Kidney (tissue), 13 donors: ENCODE measurements at regions not wholly inside any gene's neighbourhood (a gene's known extent, or its start where the extent isn't known, plus 50 kb on each side); places are given as distances from the start of the nearest gene placed in this dataset.

Experiments
- DNase-seq, 5 donors: peaks; one replicate each; pipeline ENCODE4 v3.0.0-alpha.2; 2013 to 2020
- FAIRE-seq: peaks from 2 replicates; lab custom pipeline; 2012; peaks lifted over from hg19 to GRCh38; lab: Jason Lieb, UNC
- H3K27ac ChIP-seq, 2 donors: one replicate each; pipeline ENCODE4 v1.7.0; 2013; ENCODE audit warnings: low read depth in 2 of 2, low read length in 2 of 2, inconsistent platforms in 1 of 2
- H3K27me3 ChIP-seq: one replicate; pipeline ENCODE4 v1.7.1; 2013; ENCODE audit warnings: low read length, inconsistent platforms; ENCODE audit not compliant: control insufficient read depth, insufficient read depth
- H3K36me3 ChIP-seq, 3 donors: one replicate each; pipeline versions ENCODE4 v1.7.0 to v1.7.1; 2013; ENCODE audit warnings: low read length in 3 of 3, control low read depth in 1 of 3, inconsistent platforms in 1 of 3; ENCODE audit not compliant: insufficient read depth in 3 of 3, control insufficient read depth in 2 of 3
- H3K4me1 ChIP-seq, 3 donors: one replicate each; pipeline versions ENCODE4 v1.7.0 to v1.7.1; 2013; ENCODE audit warnings: low read length in 3 of 3, inconsistent platforms in 1 of 3, low read depth in 1 of 3; ENCODE audit not compliant: control insufficient read depth in 2 of 3, insufficient read depth in 2 of 3
- H3K4me3 ChIP-seq, 3 donors: one replicate each; pipeline versions ENCODE4 v1.7.0 to v1.8.1; 2013; ENCODE audit warnings: low read length in 3 of 3, control low read depth in 1 of 3, inconsistent platforms in 1 of 3
- H3K9ac ChIP-seq, 3 donors: one replicate each; pipeline versions ENCODE4 v1.7.0 to v1.7.1; 2013; ENCODE audit warnings: low read length in 3 of 3, control low read depth in 1 of 3, inconsistent platforms in 1 of 3
- H3K9me3 ChIP-seq, 3 donors: one replicate each; pipeline versions ENCODE4 v1.7.0 to v1.7.1; 2013; ENCODE audit warnings: low read length in 3 of 3, control low read depth in 1 of 3, inconsistent platforms in 1 of 3; ENCODE audit not compliant: control insufficient read depth in 2 of 3, insufficient read depth in 1 of 3
- CTCF ChIP-seq: IDR thresholded peaks from 3 replicates; pipeline ENCODE4 v1.5.1; 2012; ENCODE audit warnings: mild to moderate bottlenecking, moderate library complexity, borderline replicate concordance; ENCODE audit not compliant: insufficient read depth; ENCODE audit errors: extremely low read depth
- intact Hi-C: fragments of 100-400 bp; cut with DNase I; formaldehyde crosslinking; loops from one replicate; pipeline ENCODE4 v1.11.1; 2022
- donor health status: control.
- donor health status: control.
- donor health status: control.
- donor health status: control.
- donor health status: control.
- donor health status: DM: yes; HTN: yes; CAD: no.
- donor health status: Normal renal cell carcinoma (clear cell type).

DNA sequence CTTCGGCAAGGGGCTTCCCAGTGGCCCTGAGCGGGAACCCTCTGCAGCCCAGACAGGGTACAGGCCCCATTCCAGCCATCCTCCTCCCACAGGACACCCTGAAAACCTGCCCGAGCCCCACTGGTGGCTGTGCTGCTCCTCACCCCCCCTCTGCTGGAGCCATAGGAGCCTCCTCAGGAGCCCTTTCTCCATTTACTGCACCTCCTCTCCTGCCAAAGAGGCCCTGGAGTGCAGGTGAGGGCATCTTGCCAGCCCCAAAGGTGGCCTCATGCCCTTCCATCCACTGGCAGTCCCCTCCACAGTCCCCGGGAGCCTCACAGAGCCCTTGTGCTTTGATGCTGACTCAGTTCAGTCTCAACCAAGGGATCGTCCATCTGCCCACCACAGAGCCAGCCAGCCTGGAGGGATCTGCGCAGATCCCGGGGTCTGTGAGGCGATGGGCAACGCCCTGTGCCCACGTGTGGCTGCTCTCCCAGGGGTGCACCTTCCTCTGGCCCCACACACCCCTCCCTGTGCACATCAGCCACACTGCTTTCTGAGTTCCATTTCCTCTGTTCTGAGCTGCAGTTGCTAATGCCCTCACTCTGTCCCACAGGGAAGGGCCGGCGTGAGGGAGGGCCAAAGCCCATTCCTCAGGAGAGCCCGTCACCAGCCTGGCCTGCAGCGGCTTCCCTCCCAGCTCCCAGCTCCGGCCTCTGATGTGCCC lies 228.5 kb downstream of the DLL1 start:
- no peaks in the 10 kb centered on the region for H3K4me1 ChIP-seq
- H3K27ac ChIP-seq = no peak overlapping the region
- FAIRE-seq = no peak
- H3K4me3 ChIP-seq = no peak overlapping the region
- no peaks in the 10 kb centered on the region for H3K27me3 ChIP-seq
- no peaks in the 10 kb centered on the region for H3K9me3 ChIP-seq
- intact Hi-C loops = no loop called here
- no peak for TF ChIP-seq CTCF
- peak in 1 of 5 donors; percentile 45 for DNase-seq
- no peak overlapping the region for H3K9ac ChIP-seq
- H3K36me3 ChIP-seq = no peaks in the 10 kb centered on the region

DNA sequence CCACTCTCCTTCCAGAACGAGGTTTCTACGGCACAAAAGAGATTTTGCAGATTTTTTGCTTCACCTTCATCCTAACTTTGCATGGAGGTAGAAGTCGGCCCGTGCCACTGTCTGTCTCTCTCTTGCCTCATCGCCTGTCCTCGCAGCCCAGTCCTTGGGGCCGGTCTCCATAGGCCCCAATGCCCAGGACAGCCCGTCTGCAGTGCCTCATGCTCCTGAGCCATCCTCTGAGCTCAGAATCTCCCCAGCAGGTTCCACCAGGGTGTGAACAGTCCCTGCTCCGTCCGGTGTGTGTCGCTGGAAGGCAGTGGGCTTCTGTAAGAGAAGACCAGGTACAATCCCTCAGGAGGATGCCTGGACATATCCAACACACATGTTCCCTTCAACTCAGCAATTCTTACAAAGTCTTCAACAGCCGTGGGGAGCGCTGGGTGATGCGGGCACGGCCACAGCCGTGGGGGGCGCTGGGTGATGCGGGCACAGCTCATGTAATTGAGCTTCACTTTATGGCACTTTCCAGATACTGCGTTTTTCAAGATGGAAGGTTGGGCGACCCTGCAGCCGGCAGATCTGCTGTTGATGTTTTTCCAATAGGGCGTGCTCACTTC lies 231.9 kb downstream of the DLL1 start:
- no peak overlapping the region for H3K4me3 ChIP-seq
- no peak for TF ChIP-seq CTCF
- no peak for DNase-seq
- no peaks in the 10 kb centered on the region for H3K9me3 ChIP-seq
- intact Hi-C loops = no loop called here
- H3K27ac ChIP-seq = no peak overlapping the region
- no peak overlapping the region for H3K9ac ChIP-seq
- H3K36me3 ChIP-seq = no peaks in the 10 kb centered on the region
- FAIRE-seq = no peak
- no peaks in the 10 kb centered on the region for H3K27me3 ChIP-seq
- no peaks in the 10 kb centered on the region for H3K4me1 ChIP-seq

DNA sequence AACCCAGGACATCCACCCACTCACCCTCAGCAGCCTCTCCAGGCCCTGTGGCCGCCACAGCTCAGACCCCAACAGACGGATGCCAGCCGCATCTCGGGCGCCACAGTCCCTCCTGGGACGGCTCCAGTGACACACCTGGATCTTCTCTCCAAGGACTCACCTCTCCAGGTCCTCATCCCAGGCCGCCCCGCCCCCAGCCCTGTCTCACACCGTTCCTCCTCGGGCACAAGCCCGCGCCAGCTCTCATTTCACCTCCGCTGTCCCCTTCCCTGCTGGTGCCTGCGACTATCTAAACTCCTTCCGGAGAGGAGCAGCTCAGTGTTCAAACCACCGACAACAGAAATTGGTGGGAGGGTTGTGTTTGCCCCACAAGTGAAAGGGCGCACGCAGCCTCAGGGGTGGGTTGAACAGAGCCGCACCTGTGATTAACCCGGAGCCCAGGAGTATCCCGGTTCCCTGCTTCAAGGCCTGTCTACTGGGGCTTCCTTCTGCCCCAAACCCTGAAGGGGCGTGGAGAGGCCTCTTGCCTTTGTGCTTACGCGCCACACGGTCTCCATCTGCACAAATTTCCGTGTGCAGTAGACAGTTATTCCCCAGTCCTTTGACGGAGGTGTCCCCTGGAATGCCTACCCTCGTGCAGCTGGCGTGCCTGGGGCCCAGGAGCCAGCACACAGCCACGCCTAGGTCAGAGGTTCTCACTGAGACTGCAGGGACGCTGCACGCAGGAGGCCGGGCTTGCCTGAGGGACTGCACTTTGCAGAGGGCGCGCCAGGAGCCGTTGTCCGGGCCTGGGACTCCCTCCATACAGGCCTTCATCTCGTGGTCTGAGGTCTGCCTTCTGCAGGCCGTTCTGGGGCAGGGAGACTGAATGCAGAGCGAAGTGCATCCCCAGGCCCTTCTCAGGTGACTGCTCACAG lies 232.7 kb downstream of the DLL1 start:
- intact Hi-C loops = no loop called here
- FAIRE-seq (no peak), DNase-seq (peak in 1 of 5 donors; percentile 73)
- Histone ChIP-seq H3K9ac (no peak overlapping the region), H3K27me3 (no peaks in the 10 kb centered on the region), H3K4me1 (no peaks in the 10 kb centered on the region), H3K9me3 (no peaks in the 10 kb centered on the region), H3K27ac (no peak overlapping the region), H3K36me3 (no peaks in the 10 kb centered on the region), H3K4me3 (no peak overlapping the region)
- TF ChIP-seq CTCF = no peak
